ENCODE measurements at regions not wholly inside any gene's neighbourhood (a gene's known extent, or its start where the extent isn't known, plus 50 kb on each side); places are given as distances from the start of the nearest gene placed in this dataset.

DNA sequence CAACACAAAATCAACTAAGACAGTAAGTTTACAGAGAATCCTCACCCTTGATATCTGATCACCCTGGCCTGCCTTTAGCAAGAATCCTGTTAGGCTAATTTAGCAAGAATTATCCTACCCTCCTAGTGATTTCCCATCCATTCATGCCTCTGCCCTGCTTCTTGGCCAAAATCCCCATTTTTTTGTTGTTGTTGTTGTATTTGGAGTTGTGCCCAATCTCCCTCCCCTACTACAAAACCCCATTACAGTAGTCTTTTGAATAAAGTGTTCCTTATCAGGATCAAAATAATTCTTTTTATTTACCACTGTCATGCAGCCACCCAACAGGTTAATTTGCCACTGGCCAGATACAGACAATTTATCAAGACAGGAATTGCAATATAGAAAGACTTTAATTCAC is 58.5 kb upstream of the CLINT1 start:
- H3K36me3 ChIP-seq (ENCODE audit: insufficient read depth, low read length) = no peaks in the 10 kb centered on the region
- H3K27ac ChIP-seq (ENCODE audit: low read depth, low read length) = no peak overlapping the region
- no peaks in the 10 kb centered on the region for H3K9me3 ChIP-seq (ENCODE audit: insufficient read depth, low read depth, low read length)
- no peak overlapping the region for H3K9ac ChIP-seq (ENCODE audit: low read depth, low read length)
- peaks cover 29% of the 10 kb centered on the region for H3K4me1 ChIP-seq (ENCODE audit: insufficient read depth, low read length)
- H3K27me3 ChIP-seq (ENCODE audit: insufficient read depth, low read length) = no peaks in the 10 kb centered on the region
- H3K4me3 ChIP-seq (ENCODE audit: low read length) = no peak overlapping the region

- no peaks in the 10 kb centered on the region for H3K9me3 ChIP-seq (ENCODE audit: insufficient read depth, low read depth, low read length)
- no peak overlapping the region for H3K4me3 ChIP-seq (ENCODE audit: low read length)
- no peak overlapping the region for H3K9ac ChIP-seq (ENCODE audit: low read depth, low read length)
- H3K4me1 ChIP-seq (ENCODE audit: insufficient read depth, low read length) = peaks cover 22% of the 10 kb centered on the region
- H3K27ac ChIP-seq (ENCODE audit: low read depth, low read length) = no peak overlapping the region
- 85% methylated on average over 4 of the region's 4 CpGs for WGBS
- H3K36me3 ChIP-seq (ENCODE audit: insufficient read depth, low read length) = no peaks in the 10 kb centered on the region
- no peaks in the 10 kb centered on the region for H3K27me3 ChIP-seq (ENCODE audit: insufficient read depth, low read length)
Observed at GRCh38 chr5:157915638-157916037, 56.7 kb upstream of the CLINT1 start.

GRCh38 chr5:157914151-157914788 is 55.3 kb upstream of the CLINT1 start:
- Histone ChIP-seq H3K9ac (ENCODE audit: low read depth, low read length) (no peak overlapping the region), H3K27me3 (ENCODE audit: insufficient read depth, low read length) (no peaks in the 10 kb centered on the region), H3K27ac (ENCODE audit: low read depth, low read length) (no peak overlapping the region), H3K4me1 (ENCODE audit: insufficient read depth, low read length) (peaks cover 22% of the 10 kb centered on the region), H3K36me3 (ENCODE audit: insufficient read depth, low read length) (no peaks in the 10 kb centered on the region), H3K9me3 (ENCODE audit: insufficient read depth, low read depth, low read length) (no peaks in the 10 kb centered on the region), H3K4me3 (ENCODE audit: low read length) (no peak overlapping the region)
- 88% methylated on average over 7 of the region's 7 CpGs for WGBS

DNA sequence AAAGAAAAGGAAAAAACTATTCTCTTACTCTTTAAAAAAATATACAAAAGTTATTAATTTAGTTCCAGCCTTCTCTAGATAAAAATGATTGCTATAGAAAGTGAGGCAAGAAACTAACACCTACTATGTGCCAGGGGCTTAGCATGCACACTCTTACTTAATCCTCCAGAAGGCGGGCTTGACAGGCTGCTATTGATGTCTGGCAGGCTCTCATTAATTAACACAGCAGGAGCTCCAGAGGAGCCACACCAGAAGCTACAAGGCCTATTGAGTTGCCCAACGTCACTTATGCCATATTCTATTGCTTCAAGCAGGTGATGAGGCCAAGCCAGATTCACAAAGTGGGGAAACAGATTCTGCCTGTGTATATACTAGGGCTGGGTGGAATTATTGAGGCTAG is 54.6 kb upstream of the CLINT1 start:
- Histone ChIP-seq H3K27me3 (ENCODE audit: insufficient read depth, low read length) (no peaks in the 10 kb centered on the region), H3K27ac (ENCODE audit: low read depth, low read length) (no peak overlapping the region), H3K4me1 (ENCODE audit: insufficient read depth, low read length) (peaks cover 24% of the 10 kb centered on the region), H3K36me3 (ENCODE audit: insufficient read depth, low read length) (no peaks in the 10 kb centered on the region), H3K9ac (ENCODE audit: low read depth, low read length) (no peak overlapping the region), H3K9me3 (ENCODE audit: insufficient read depth, low read depth, low read length) (no peaks in the 10 kb centered on the region), H3K4me3 (ENCODE audit: low read length) (no peak overlapping the region)
- WGBS = 49% methylated on average over 2 of the region's 2 CpGs

DNA sequence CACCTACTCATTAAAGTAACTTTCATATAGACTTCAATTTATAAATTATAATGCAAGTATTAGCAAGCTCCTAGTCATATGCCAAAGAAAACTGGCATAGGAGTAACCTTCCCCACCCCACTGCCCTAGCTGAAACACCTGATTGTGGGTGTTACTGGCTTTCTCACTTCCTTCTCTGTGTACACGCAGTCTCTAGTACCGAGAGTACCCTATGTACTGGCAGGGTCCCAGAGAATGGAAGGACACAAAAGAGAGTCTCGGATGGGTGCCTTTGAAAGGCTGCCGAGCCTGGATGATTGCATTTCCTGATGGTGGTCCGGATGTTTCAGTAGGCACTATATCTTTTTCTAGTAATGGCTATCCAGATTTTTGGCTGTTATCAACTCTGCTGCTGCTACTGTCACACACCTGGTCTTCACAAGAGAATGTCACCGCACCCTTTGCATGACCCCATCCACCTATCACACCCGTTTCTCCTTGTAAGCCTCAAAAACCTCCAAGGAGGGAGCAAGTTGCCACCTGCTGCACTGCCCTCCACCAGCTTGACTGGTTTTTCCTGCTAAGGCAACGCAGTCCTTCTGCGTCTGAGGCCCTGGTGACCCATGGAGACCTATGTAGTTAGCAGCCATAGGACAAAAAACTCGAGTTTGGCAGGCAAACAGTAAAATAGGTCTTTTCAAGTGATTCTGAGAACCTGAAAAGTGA is 53.8 kb upstream of the CLINT1 start:
- Histone ChIP-seq H3K27me3 (ENCODE audit: insufficient read depth, low read length) (no peaks in the 10 kb centered on the region), H3K4me3 (ENCODE audit: low read length) (no peak overlapping the region), H3K4me1 (ENCODE audit: insufficient read depth, low read length) (peaks cover 25% of the 10 kb centered on the region), H3K9ac (ENCODE audit: low read depth, low read length) (no peak overlapping the region), H3K27ac (ENCODE audit: low read depth, low read length) (no peak overlapping the region), H3K9me3 (ENCODE audit: insufficient read depth, low read depth, low read length) (no peaks in the 10 kb centered on the region), H3K36me3 (ENCODE audit: insufficient read depth, low read length) (no peaks in the 10 kb centered on the region)
- 81% methylated on average over 10 of the region's 10 CpGs for WGBS

DNA sequence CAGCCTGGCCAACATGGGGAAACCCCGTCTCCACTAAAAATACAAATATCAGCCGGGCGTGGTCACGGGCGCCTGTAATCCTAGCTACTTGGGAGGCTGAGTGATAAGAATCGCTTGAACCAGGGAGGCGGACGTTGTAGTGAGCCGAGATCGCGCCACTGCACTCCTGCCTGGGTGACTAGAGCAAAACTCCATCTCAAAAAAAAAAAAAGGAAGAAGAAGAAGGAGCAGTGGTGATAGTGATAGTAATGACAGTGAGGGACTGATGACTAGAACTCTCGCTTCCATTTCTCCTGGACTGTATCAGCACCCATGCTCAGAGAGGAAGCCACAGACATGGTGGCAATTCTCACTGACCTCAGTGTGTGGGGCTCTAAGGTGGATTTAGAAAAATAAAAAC is 52.6 kb upstream of the CLINT1 start:
- Histone ChIP-seq H3K27me3 (ENCODE audit: insufficient read depth, low read length) (no peaks in the 10 kb centered on the region), H3K4me1 (ENCODE audit: insufficient read depth, low read length) (peaks cover 22% of the 10 kb centered on the region), H3K9ac (ENCODE audit: low read depth, low read length) (no peak overlapping the region), H3K27ac (ENCODE audit: low read depth, low read length) (no peak overlapping the region), H3K36me3 (ENCODE audit: insufficient read depth, low read length) (no peaks in the 10 kb centered on the region), H3K9me3 (ENCODE audit: insufficient read depth, low read depth, low read length) (no peaks in the 10 kb centered on the region), H3K4me3 (ENCODE audit: low read length) (no peak overlapping the region)
- 96% methylated on average over 12 of the region's 12 CpGs for WGBS
